Body of pancreas (tissue), 4 donors: ENCODE measurements at regions not wholly inside any gene's neighbourhood (a gene's known extent, or its start where the extent isn't known, plus 50 kb on each side); places are given as distances from the start of the nearest gene placed in this dataset.

Experiments used
- POLR2A ChIP-seq, 3 donors: fragments of 450-650 bp; IDR thresholded peaks; one replicate each; pipeline ENCODE4 v1.6.1; 2016; ENCODE audit warnings: antibody characterized with exemption in 3 of 3, mild to moderate bottlenecking in 2 of 3
- TF ChIP-seq, protein P1 (sequence below), 7 experiments: fragments of 450-650 bp in 4 of 7; fragments of 200-600 bp in 3 of 7; sonication (generic) in 3 of 7; IDR thresholded peaks; one replicate each; pipeline ENCODE4 v1.5.1; 2016 to 2019; ENCODE audit warnings: antibody characterized with exemption in 7 of 7

DNA sequence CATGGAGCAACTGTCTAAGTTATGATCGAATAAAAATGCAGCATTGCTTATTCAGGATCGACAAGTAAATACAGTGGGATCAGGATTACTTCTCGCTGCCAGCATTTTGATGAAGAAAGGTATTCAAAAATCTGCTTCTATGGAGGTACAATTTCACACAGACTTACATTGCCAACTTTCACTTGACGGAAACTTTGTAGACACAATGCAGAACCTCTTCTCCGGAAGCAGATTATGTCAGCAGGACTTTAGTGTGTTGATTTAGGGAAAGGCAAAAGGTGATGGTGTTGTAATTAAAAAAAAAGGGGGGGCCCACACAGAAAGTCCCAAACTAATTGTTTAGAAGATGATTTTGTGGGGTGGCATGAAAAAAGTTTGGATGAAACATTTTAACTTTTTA is 462.4 kb upstream of the KLF6 start:
- TF ChIP-seq, protein P1, sequence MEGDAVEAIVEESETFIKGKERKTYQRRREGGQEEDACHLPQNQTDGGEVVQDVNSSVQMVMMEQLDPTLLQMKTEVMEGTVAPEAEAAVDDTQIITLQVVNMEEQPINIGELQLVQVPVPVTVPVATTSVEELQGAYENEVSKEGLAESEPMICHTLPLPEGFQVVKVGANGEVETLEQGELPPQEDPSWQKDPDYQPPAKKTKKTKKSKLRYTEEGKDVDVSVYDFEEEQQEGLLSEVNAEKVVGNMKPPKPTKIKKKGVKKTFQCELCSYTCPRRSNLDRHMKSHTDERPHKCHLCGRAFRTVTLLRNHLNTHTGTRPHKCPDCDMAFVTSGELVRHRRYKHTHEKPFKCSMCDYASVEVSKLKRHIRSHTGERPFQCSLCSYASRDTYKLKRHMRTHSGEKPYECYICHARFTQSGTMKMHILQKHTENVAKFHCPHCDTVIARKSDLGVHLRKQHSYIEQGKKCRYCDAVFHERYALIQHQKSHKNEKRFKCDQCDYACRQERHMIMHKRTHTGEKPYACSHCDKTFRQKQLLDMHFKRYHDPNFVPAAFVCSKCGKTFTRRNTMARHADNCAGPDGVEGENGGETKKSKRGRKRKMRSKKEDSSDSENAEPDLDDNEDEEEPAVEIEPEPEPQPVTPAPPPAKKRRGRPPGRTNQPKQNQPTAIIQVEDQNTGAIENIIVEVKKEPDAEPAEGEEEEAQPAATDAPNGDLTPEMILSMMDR (IDR thresholded peaks at IDR 0.05), result no peak
- TF ChIP-seq POLR2A (IDR thresholded peaks at IDR 0.05), result no peak
